ENCODE measurements at regions not wholly inside any gene's neighbourhood (a gene's known extent, or its start where the extent isn't known, plus 50 kb on each side); places are given as distances from the start of the nearest gene placed in this dataset.

GRCh38 chr20:40890181-40890580 is 138.4 kb upstream of the TOP1 start:
- H3K79me2 ChIP-seq (ENCODE audit: control insufficient read depth, insufficient read depth, low read length), result no peaks in the 10 kb centered on the region
- in situ Hi-C loops (cut with MboI) (no loop called here), intact Hi-C loops (cut with micrococcal nuclease) (no loop called here)
- FAIRE-seq (no peak), ATAC-seq (no peak), DNase-seq (ENCODE audit: extremely low read depth in 1 of 4, low spot score in 3 of 4) (no peak)
- POLR2A ChIA-PET, result no interaction called here
- no peak overlapping the region for H3K9ac ChIP-seq (ENCODE audit: insufficient read depth in 1 of 2, low read depth in 2 of 2, low read length in 2 of 2)
- H4K20me1 ChIP-seq (replicated peaks; ENCODE audit: control insufficient read depth, insufficient read depth, low read length), result no peaks in the 10 kb centered on the region; the same call in 1 of the 2 replicates
- H3K9me1 ChIP-seq (ENCODE audit: control insufficient read depth, insufficient read depth, low read length), result no peaks in the 10 kb centered on the region
- no peak overlapping the region for H3K27ac ChIP-seq (ENCODE audit: extremely low read depth, low read depth, low read length)
- no peak overlapping the region for H3K4me2 ChIP-seq (ENCODE audit: insufficient read depth, low read length)
- CTCF ChIA-PET (ENCODE audit: low intra/inter-chr PET ratio), result no interaction called here
- no peaks in the 10 kb centered on the region for H3K4me1 ChIP-seq (replicated peaks in 1 of 2; ENCODE audit: control insufficient read depth in 2 of 2, insufficient read depth in 2 of 2, low read length in 2 of 2)
- TF ChIP-seq SMARCE1 (IDR thresholded peaks at IDR 0.05) (no peak), ZNF124 (CRISPR knock-in tag; IDR thresholded peaks at IDR 0.05) (no peak), GTF2A2 (tag; IDR thresholded peaks at IDR 0.05) (no peak), POLR2AphosphoS2 (IDR thresholded peaks at IDR 0.05; ENCODE audit: low read length) (no peak), SREBF1 (IDR thresholded peaks at IDR 0.05; ENCODE audit: borderline replicate concordance, low read depth, low read length) (no peak)
- TF ChIP-seq, protein P1, sequence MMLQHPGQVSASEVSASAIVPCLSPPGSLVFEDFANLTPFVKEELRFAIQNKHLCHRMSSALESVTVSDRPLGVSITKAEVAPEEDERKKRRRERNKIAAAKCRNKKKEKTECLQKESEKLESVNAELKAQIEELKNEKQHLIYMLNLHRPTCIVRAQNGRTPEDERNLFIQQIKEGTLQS (IDR thresholded peaks at IDR 0.05), result no peak
- TF ChIP-seq, protein P1 (CRISPR knock-in tag; conservative IDR thresholded peaks at IDR 0.05), result no peak
- H3K9me3 ChIP-seq (replicated peaks; ENCODE audit: control insufficient read depth, insufficient read depth, low read depth, low read length), result no peaks in the 10 kb centered on the region
- H3K27me3 ChIP-seq (ENCODE audit: control insufficient read depth in 2 of 2, insufficient read depth in 2 of 2, low read length in 2 of 2), result peaks cover 0 to 18% of the 10 kb centered on the region in 2 experiments; a peak in 1 of 5 replicates
- H3K4me3 ChIP-seq, result no peak overlapping the region
- BruUV-seq (replicated peaks), result no TSS peak
- H3K36me3 ChIP-seq (ENCODE audit: control insufficient read depth, insufficient read depth, low read length), result no peaks in the 10 kb centered on the region
- WGBS (ENCODE audit: insufficient coverage, low coverage, missing lambda C conversion rate), result 0% methylated on average over 2 of the region's 2 CpGs
- no peak overlapping the region for H2AFZ ChIP-seq (ENCODE audit: low read depth, low read length)

GRCh38 chr20:40890635-40891034 is 138.0 kb upstream of the TOP1 start:
- POLR2A ChIA-PET, result no interaction called here
- no peak for DNase-seq (ENCODE audit: extremely low read depth in 1 of 4, low spot score in 3 of 4)
- in situ Hi-C loops (cut with MboI), result no loop called here
- Histone ChIP-seq H3K27ac (ENCODE audit: extremely low read depth, low read depth, low read length) (no peak overlapping the region), H3K4me1 (replicated peaks in 1 of 2; ENCODE audit: control insufficient read depth in 2 of 2, insufficient read depth in 2 of 2, low read length in 2 of 2) (no peaks in the 10 kb centered on the region), H3K9me3 (replicated peaks; ENCODE audit: control insufficient read depth, insufficient read depth, low read depth, low read length) (no peaks in the 10 kb centered on the region), H3K4me3 (no peak overlapping the region), H3K9me1 (ENCODE audit: control insufficient read depth, insufficient read depth, low read length) (no peaks in the 10 kb centered on the region), H3K9ac (ENCODE audit: insufficient read depth in 1 of 2, low read depth in 2 of 2, low read length in 2 of 2) (no peak overlapping the region), H3K79me2 (ENCODE audit: control insufficient read depth, insufficient read depth, low read length) (no peaks in the 10 kb centered on the region), H3K4me2 (ENCODE audit: insufficient read depth, low read length) (no peak overlapping the region), H2AFZ (ENCODE audit: low read depth, low read length) (no peak overlapping the region), H4K20me1 (replicated peaks; ENCODE audit: control insufficient read depth, insufficient read depth, low read length) (no peaks in the 10 kb centered on the region; the same call in 1 of the 2 replicates), H3K36me3 (ENCODE audit: control insufficient read depth, insufficient read depth, low read length) (no peaks in the 10 kb centered on the region), H3K27me3 (ENCODE audit: control insufficient read depth in 2 of 2, insufficient read depth in 2 of 2, low read length in 2 of 2) (peaks cover 0 to 14% of the 10 kb centered on the region in 2 experiments; a peak in 1 of 5 replicates)
- no peak for FAIRE-seq
- no TSS peak for BruUV-seq (replicated peaks)
- ATAC-seq, result no peak
- intact Hi-C loops (cut with micrococcal nuclease), result no loop called here
- TF ChIP-seq C11orf30 (IDR thresholded peaks at IDR 0.05; ENCODE audit: low read depth) (peak; percentile 68), MAFG (tag; conservative IDR thresholded peaks at IDR 0.05) (peak; percentile 75), CHD2 (IDR thresholded peaks at IDR 0.05; ENCODE audit: low read depth, low read length) (no peak), MAFF (IDR thresholded peaks at IDR 0.05; ENCODE audit: low read length) (peak; percentile 88), MAFK (IDR thresholded peaks at IDR 0.05; ENCODE audit: low read length) (peak; percentile 83), ZNF24 (IDR thresholded peaks at IDR 0.05) (no peak), ZNF316 (IDR thresholded peaks at IDR 0.05) (peak; percentile 82)
- CTCF ChIA-PET (ENCODE audit: low intra/inter-chr PET ratio), result no interaction called here

Data from K562 (cell line).